NCI-H2081 (cell line): ENCODE measurements at regions not wholly inside any gene's neighbourhood (a gene's known extent, or its start where the extent isn't known, plus 50 kb on each side); places are given as distances from the start of the nearest gene placed in this dataset.
A peak's percentile ranks its signal among the peaks of the same experiment; 100 is the strongest.

Source experiments
- DNase-seq, 2 experiments: peaks; one replicate each; lab custom pipeline; 2025; lab: John Stamatoyannopoulos, UW

DNA sequence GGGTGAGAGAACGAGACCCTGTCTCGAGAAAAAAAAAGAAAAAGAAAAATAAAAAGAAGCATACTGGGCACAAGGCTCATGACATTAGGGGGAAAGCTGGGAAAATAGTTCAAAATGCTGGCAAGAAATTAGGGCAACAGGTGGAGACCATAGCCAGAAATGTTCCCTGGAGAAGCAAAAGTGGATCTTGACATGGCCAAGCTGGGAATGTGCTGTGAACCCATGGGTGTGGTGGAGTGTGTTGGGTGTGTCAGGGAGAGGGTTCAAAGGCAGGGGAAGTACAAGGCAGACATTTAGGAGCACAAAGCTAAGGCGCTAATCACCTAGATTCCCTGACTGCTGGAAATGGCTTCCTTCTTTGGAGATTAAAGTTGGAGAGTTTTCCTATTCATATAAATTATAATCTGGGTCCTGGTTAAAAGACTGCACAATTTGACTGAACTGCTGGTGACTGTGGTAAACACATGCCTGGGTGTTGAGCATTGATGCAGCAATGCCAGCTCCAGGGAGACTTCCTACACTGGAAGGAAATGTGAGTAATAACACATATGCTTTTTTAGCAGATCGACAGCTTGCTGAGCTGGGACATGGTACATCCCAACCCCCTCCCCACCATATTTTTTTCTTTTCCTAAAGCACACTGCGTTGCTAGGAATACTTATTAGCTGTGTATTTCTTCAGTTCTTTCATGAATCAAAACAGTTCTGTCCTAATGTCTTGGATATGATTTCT, 70.1 kb upstream of the ARHGAP21 start:
- no peak for DNase-seq

DNA sequence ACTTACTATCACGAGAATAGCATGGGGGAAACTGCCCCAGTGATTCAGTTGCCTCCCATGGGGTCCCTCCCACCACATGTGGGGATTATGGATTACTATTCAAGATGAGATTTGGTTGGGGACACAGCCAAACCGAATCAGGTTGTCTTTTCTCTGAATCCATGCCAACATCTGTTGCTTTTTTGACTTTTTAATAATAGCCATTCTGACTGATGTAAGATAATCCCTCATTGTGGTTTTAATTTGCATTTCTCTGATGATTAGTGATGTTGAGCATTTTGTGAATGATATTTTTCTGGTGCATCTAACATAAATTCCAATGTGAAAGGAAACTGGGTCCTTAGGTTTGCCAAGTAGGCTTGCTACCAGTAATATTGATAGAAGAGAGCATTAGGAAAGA, 69.0 kb upstream of the ARHGAP21 start:
- no peak for DNase-seq

- DNase-seq, result no peak
Observed at GRCh38 chr10:24791084-24791726, 67.5 kb upstream of the ARHGAP21 start.

DNA sequence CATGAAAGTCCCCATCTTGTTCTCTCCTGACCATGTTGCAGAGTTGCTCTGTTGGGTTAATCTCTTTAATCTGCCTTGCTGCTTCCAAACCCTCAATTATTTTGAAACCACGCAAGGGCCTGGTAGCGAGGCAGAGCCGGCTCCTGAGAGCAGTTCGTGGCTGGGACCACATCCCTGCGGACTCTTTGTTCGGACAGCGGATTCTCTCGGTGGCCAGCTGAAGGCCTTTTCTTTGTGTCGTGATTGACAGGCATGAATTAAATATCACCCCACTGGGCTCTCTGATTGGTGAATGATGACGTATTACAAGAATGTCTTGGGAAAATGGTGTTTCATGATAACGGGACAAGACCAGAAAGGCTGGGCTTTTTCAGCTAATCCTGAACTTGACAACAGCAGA, 66.9 kb upstream of the ARHGAP21 start:
- DNase-seq, result no peak

- peak in 1 of 2 experiments; percentile 0 for DNase-seq
Observed at GRCh38 chr10:24790073-24790472, 66.4 kb upstream of the ARHGAP21 start.

DNA sequence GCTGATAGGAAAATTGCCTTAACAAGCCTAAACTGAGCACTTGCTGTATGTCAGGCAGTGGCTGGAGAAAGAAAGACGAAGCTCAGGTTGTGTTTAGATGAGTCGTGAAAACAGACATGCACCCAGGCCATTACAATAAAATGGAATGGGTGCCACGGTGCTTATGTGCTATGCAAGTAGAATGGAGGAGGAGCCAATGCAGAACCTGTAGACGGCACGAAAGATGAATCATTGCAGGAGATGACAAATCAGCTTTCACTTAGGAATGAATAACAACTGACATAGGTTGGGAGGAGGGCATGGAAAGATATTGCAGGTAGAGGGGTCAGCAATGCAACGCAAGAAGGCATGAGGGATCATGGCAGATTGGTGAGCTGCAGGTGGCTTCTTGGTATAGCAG, 61.2 kb upstream of the ARHGAP21 start:
- no peak for DNase-seq

GRCh38 chr10:24784061-24784460, 60.4 kb upstream of the ARHGAP21 start:
- DNase-seq, result no peak

- no peak for DNase-seq
Observed at GRCh38 chr10:24783504-24783903, 59.8 kb upstream of the ARHGAP21 start.

- DNase-seq, result no peak
Observed at GRCh38 chr10:24779737-24780136, 56.0 kb upstream of the ARHGAP21 start.

- DNase-seq, result no peak
Observed at GRCh38 chr10:24778298-24778697, 54.6 kb upstream of the ARHGAP21 start.

- DNase-seq, result no peak
Observed at GRCh38 chr10:24777196-24777595, 53.5 kb upstream of the ARHGAP21 start.

DNA sequence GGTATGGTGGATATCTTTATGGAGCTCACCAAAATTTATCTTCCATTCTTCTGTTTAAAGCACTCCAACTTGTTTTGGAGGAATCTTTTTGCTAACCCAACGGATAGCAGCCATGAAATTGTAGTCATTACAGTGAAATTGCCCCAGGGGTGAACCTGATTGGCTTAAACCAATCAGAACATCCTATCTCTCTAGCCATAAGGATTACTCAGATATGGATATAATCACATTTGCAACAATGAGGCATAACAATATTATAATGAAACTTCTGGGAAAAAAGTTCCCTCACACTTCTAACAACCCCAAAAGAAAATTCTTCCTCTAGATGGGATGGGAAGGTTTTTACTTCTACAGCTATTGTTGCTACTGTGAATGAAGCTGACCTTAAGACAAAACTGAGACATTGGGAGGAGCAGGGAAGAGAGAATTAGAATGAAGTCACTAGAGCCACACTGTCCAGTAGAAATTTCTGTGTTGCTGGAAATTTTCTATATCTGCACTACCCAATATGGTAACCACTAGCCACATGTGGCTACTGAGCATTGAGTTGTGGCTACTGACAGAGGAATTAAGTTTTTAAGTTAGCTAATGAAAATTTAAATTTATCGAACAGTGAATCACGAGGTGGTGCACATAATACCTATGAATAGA, 50.4 kb upstream of the ARHGAP21 start:
- no peak for DNase-seq
